ENCODE measurements at regions not wholly inside any gene's neighbourhood (a gene's known extent, or its start where the extent isn't known, plus 50 kb on each side); places are given as distances from the start of the nearest gene placed in this dataset.

DNA sequence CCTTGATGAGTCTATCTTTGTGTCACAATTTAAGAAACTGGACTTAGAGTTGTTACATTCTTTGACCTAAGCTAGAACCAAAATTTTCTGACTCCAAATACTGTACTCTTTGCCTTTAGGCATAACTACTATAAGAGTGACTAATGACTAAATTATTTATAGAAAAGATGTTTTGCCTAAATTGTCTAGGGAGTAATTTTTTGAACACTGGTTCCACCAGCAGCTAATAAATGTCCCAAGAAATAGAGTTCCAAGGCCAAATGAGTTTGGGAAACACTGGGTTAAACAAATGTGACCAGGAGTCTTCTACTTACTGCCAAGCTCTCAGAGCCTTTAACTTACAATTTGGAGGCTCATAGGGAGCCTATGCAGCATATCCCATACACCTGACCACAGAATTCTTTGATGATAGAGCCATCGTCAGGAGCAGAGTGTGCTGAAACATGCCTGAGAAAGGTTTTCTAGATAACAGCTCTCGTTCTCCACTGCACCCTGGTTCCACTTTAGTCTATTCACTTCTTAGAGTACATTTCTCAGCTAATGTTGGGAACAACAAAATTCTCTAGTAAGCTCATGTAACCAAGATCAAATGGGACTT lies 215.9 kb upstream of the HMGA2 start:
- TF ChIP-seq, protein P1, sequence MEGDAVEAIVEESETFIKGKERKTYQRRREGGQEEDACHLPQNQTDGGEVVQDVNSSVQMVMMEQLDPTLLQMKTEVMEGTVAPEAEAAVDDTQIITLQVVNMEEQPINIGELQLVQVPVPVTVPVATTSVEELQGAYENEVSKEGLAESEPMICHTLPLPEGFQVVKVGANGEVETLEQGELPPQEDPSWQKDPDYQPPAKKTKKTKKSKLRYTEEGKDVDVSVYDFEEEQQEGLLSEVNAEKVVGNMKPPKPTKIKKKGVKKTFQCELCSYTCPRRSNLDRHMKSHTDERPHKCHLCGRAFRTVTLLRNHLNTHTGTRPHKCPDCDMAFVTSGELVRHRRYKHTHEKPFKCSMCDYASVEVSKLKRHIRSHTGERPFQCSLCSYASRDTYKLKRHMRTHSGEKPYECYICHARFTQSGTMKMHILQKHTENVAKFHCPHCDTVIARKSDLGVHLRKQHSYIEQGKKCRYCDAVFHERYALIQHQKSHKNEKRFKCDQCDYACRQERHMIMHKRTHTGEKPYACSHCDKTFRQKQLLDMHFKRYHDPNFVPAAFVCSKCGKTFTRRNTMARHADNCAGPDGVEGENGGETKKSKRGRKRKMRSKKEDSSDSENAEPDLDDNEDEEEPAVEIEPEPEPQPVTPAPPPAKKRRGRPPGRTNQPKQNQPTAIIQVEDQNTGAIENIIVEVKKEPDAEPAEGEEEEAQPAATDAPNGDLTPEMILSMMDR (IDR thresholded peaks at IDR 0.05), result no peak
- TF ChIP-seq POLR2A (IDR thresholded peaks at IDR 0.05), result no peak
